DND-41 (cell line): ENCODE measurements at regions not wholly inside any gene's neighbourhood (a gene's known extent, or its start where the extent isn't known, plus 50 kb on each side); places are given as distances from the start of the nearest gene placed in this dataset.

Source experiments
- EZH2 ChIP-seq: IDR thresholded peaks from 3 replicates; pipeline ENCODE4 v1.6.1; 2012; ENCODE audit warnings: borderline replicate concordance, low read depth, mild to moderate bottlenecking, moderate library complexity, low read length, inconsistent platforms; ENCODE audit not compliant: severe bottlenecking
- TF ChIP-seq, protein P1 (sequence below): IDR thresholded peaks from 2 replicates; pipeline ENCODE4 v1.5.1; 2012; ENCODE audit warnings: borderline replicate concordance, low read length, moderate library complexity, mild to moderate bottlenecking; ENCODE audit not compliant: poor library complexity, severe bottlenecking; ENCODE audit errors: extremely low read depth

- no peak for TF ChIP-seq EZH2
- TF ChIP-seq, protein P1, sequence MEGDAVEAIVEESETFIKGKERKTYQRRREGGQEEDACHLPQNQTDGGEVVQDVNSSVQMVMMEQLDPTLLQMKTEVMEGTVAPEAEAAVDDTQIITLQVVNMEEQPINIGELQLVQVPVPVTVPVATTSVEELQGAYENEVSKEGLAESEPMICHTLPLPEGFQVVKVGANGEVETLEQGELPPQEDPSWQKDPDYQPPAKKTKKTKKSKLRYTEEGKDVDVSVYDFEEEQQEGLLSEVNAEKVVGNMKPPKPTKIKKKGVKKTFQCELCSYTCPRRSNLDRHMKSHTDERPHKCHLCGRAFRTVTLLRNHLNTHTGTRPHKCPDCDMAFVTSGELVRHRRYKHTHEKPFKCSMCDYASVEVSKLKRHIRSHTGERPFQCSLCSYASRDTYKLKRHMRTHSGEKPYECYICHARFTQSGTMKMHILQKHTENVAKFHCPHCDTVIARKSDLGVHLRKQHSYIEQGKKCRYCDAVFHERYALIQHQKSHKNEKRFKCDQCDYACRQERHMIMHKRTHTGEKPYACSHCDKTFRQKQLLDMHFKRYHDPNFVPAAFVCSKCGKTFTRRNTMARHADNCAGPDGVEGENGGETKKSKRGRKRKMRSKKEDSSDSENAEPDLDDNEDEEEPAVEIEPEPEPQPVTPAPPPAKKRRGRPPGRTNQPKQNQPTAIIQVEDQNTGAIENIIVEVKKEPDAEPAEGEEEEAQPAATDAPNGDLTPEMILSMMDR: no peak
Observed at GRCh38 chr2:239790313-239790712, 234.8 kb downstream of the NDUFA10 start.
